BLaER1 (cell line): ENCODE measurements at regions not wholly inside any gene's neighbourhood (a gene's known extent, or its start where the extent isn't known, plus 50 kb on each side); places are given as distances from the start of the nearest gene placed in this dataset.
A peak's percentile ranks its signal among the peaks of the same experiment; 100 is the strongest.
"Not testable (repeated sequence)": the region's sequence is repeated elsewhere in the genome, so short reads cannot be mapped to it uniquely, and the experiment has no call there.

Source experiments
- H3K27ac ChIP-seq: shearing (Covaris generic); formaldehyde crosslinking; 2 replicates; pipeline ENCODE4 v1.8.1; 2022
- H3K27me3 ChIP-seq: shearing (Covaris generic); formaldehyde crosslinking; 2 replicates; pipeline ENCODE4 v1.8.1; 2022
- H3K36me3 ChIP-seq: shearing (Covaris generic); formaldehyde crosslinking; 2 replicates; pipeline ENCODE4 v1.8.1; 2022
- H3K4me1 ChIP-seq: shearing (Covaris generic); formaldehyde crosslinking; 2 replicates; pipeline ENCODE4 v1.8.1; 2022
- H3K4me2 ChIP-seq: shearing (Covaris generic); formaldehyde crosslinking; 2 replicates; pipeline ENCODE4 v1.8.1; 2022
- H3K4me3 ChIP-seq: shearing (Covaris generic); formaldehyde crosslinking; 2 replicates; pipeline ENCODE4 v1.8.1; 2022
- H3K9ac ChIP-seq: shearing (Covaris generic); formaldehyde crosslinking; 2 replicates; pipeline ENCODE4 v1.8.1; 2022
- H3K9me3 ChIP-seq: shearing (Covaris generic); formaldehyde crosslinking; 2 replicates; pipeline ENCODE4 v1.8.1; 2022
- H4K20me1 ChIP-seq: shearing (Covaris generic); formaldehyde crosslinking; 2 replicates; pipeline ENCODE4 v1.8.1; 2022
- Cebpa-rat ChIP-seq: shearing (Covaris generic); IDR thresholded peaks from 2 replicates; pipeline ENCODE4 v1.8.1; 2022

DNA sequence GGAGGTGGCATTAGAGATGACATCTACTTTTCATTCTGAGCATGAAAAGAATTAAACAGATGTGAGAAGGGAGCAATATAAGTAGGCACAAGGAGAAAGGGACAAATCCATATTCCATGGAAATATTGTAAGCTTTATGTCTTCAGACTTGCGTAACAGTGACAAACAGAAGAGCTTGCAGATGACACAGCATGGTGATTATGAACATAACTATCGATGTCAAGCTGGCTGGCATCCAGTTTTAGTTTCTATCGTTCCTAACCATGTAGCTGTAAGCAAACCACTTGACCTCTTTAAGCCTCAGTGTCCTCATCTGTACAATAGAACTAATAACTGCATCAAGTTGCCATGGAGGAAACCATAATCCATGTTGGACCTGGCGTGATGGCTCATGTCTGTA, 246.7 kb upstream of the ADRA1B start:
- H3K4me1 ChIP-seq: no peaks in the 10 kb centered on the region
- H3K9me3 ChIP-seq: no peaks in the 10 kb centered on the region
- no peak overlapping the region for H3K4me3 ChIP-seq
- no peaks in the 10 kb centered on the region for H3K27me3 ChIP-seq
- H3K36me3 ChIP-seq: no peaks in the 10 kb centered on the region
- H3K9ac ChIP-seq: no peak overlapping the region
- no peak overlapping the region for H3K4me2 ChIP-seq
- no peaks in the 10 kb centered on the region for H4K20me1 ChIP-seq
- no peak overlapping the region for H3K27ac ChIP-seq
- TF ChIP-seq Cebpa-rat: no peak; the same call in 1 of the 2 replicates

DNA sequence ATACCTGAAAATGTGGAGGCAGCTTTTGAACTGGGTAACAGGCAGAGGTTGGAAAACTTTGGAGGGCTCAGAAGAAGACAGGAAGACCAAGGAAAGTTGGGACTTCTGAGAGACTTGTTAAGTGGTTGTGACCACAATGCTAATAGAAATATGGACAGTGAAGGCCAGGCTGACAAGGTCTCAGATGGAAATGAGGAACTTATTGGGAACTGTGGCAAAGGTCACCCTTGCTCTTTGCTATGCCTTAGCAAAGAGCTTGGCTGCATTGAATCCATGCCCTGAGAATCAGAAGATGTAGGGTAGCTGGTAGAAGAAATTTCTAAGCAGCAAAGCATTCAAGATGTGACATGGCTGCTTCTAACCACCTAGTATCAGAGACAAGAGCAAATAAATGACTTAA, 244.4 kb upstream of the ADRA1B start:
- Histone ChIP-seq H3K9ac (no peak overlapping the region), H3K4me1 (no peaks in the 10 kb centered on the region), H4K20me1 (no peaks in the 10 kb centered on the region), H3K27me3 (no peaks in the 10 kb centered on the region), H3K4me2 (no peak overlapping the region), H3K36me3 (no peaks in the 10 kb centered on the region), H3K9me3 (no peaks in the 10 kb centered on the region), H3K27ac (no peak overlapping the region), H3K4me3 (no peak overlapping the region)
- no peak for TF ChIP-seq Cebpa-rat

DNA sequence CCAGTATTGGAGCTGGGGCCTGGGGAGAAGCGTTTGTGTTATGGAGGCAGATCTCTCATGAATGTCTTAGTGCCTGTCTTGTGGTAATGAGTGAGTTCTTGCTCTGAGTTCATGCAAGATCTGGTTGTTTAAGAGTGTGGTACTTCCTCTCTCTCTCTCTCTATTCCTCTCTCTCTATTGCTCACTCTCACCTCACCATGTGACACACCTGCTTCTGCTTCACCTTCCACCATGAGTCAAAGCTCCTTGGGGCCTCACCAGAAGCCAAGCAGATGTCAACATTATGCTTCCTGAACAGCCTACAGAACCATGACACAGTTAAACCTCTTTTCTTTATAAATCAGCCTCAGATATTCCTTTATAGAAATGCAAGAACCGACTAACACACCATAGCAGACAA, 242.7 kb upstream of the ADRA1B start:
- Histone ChIP-seq H4K20me1 (no peaks in the 10 kb centered on the region), H3K27ac (no peak overlapping the region), H3K4me3 (no peak overlapping the region), H3K9me3 (peaks cover 7% of the 10 kb centered on the region), H3K9ac (no peak overlapping the region), H3K27me3 (no peaks in the 10 kb centered on the region), H3K4me2 (no peak overlapping the region), H3K4me1 (no peaks in the 10 kb centered on the region), H3K36me3 (no peaks in the 10 kb centered on the region)
- TF ChIP-seq Cebpa-rat: no peak

DNA sequence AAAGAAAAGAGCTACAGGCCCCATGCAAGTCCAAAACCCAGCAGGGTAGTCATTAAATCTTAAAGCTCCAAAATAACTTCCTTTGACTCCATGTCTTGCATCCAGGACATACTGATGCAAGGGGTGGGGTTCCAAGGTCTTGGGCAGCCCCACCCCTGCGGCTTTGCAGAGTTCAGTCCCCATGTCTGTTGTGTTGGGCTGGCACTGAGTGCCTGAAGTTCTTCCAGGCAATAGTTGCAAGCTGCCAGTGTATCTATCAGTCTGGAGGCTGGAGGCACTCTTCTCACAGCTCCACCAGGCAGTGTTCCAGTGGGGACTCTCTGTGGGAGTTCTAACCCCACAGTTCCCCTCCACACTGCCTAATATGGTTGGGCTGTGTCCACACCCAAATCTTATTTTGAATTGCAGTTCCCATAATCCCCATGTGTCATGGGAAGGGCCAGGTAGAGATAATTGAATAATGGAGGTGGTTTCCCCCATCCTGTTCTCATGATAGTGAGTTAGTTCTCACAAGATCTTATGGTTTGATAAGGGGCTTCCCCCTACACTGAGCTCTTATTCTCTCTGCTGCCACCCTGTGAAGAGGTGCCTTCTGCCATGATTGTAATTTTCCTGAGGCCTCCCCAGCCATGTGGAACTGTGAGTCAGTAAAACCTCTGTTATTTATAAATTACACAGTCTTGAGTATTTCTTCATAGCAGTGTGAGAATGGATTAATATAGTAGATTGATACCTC, 237.5 kb upstream of the ADRA1B start:
- Histone ChIP-seq H3K4me2 (no peak overlapping the region), H3K4me1 (no peaks in the 10 kb centered on the region), H3K4me3 (no peak overlapping the region), H3K36me3 (no peaks in the 10 kb centered on the region), H4K20me1 (no peaks in the 10 kb centered on the region), H3K9ac (no peak overlapping the region), H3K27ac (no peak overlapping the region), H3K9me3 (peaks cover 52% of the 10 kb centered on the region), H3K27me3 (no peaks in the 10 kb centered on the region)
- no peak for TF ChIP-seq Cebpa-rat

DNA sequence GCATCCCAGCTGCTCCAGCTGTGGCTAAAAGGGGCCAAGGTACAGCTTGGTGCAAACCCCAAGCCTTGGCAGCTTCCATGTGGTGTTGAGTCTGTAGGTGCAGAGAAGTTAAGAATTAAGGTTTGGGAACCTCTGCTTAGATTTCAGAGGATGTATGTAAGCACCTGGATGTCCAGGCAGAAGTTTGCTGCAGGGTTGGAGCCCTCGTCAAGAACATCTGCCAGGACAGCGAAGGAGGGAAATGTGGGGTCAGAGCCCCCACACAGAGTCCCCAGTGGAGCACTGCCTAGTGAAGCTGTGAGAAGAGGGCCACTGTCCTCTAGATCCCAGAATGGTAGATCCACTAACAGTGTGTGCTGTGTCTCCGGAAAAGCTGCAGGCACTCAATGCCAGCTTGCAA, 236.2 kb upstream of the ADRA1B start:
- Histone ChIP-seq H3K27ac (no peak overlapping the region), H3K4me1 (no peaks in the 10 kb centered on the region), H4K20me1 (no peaks in the 10 kb centered on the region), H3K4me3 (no peak overlapping the region), H3K9ac (no peak overlapping the region), H3K4me2 (no peak overlapping the region), H3K36me3 (no peaks in the 10 kb centered on the region), H3K9me3 (peaks cover 52% of the 10 kb centered on the region), H3K27me3 (no peaks in the 10 kb centered on the region)
- no peak for TF ChIP-seq Cebpa-rat

DNA sequence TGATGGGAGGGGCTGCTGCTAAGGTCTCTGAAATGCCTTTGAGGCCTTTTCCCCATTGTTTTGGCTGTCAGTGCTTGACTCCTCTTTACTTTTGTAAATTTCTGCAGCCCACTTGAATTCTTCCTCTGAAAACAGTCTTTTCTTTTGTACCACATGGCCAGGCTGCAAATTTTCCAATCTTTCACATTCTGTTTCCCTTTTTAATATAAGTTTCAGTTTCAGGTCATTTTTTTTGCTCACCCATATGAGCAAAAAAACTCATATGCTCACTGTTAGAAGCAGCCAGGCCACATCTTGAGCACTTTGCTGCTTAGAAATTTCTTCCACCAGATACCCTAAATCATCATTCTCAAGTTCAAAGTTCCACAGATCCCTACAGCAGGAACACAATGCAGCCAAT, 234.6 kb upstream of the ADRA1B start:
- Histone ChIP-seq H3K4me1 (no peaks in the 10 kb centered on the region), H3K36me3 (no peaks in the 10 kb centered on the region), H3K27ac (no peak overlapping the region), H3K4me3 (no peak overlapping the region), H3K9ac (no peak overlapping the region), H3K4me2 (no peak overlapping the region), H3K9me3 (peaks cover 52% of the 10 kb centered on the region), H3K27me3 (no peaks in the 10 kb centered on the region), H4K20me1 (no peaks in the 10 kb centered on the region)
- no peak for TF ChIP-seq Cebpa-rat

DNA sequence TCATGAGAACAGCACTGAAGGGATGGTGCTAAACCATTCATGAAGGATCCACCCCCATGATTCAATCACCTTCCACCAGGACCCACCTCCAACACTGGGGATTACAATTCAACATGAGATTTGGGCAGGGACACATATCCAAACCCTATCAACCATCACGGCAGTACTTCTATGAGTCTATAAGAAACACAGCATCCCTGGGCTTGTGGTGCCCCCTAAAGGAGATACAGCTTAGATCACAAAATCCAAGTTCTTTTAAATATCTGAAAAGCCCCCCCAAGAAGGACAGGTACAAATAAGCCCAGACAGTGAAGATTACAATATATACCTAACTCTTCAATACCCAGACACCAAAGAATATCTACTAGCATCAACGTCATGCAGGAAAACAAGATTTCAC, 233.7 kb upstream of the ADRA1B start:
- H3K9me3 ChIP-seq: peaks cover 52% of the 10 kb centered on the region
- no peak overlapping the region for H3K4me2 ChIP-seq
- no peak overlapping the region for H3K27ac ChIP-seq
- no peak overlapping the region for H3K9ac ChIP-seq
- no peaks in the 10 kb centered on the region for H3K27me3 ChIP-seq
- H3K36me3 ChIP-seq: no peaks in the 10 kb centered on the region
- H3K4me1 ChIP-seq: no peaks in the 10 kb centered on the region
- no peak for TF ChIP-seq Cebpa-rat
- no peaks in the 10 kb centered on the region for H4K20me1 ChIP-seq
- H3K4me3 ChIP-seq: no peak overlapping the region

DNA sequence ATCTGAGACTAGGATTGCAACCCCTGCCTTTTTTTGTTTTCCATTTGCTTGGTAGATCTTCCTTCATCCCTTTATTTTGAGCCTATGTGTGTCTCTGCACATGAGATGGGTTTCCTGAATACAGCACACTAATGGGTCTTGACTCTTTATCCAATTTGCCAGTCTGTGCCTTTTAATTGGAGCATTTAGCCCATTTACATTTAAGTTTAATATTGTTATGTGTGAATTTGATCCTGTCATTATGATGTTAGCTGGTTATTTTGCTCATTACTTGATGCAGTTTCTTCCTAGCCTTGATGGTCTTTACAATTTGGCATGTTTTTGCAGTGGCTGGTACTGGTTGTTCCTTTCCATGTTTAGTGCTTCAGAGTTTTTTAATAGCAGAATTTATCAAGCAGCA, 228.4 kb upstream of the ADRA1B start:
- H3K4me1 ChIP-seq, H3K27ac ChIP-seq, H3K9me3 ChIP-seq, H3K27me3 ChIP-seq, H4K20me1 ChIP-seq, H3K4me3 ChIP-seq, H3K36me3 ChIP-seq, H3K9ac ChIP-seq, H3K4me2 ChIP-seq: not testable (repeated sequence)

DNA sequence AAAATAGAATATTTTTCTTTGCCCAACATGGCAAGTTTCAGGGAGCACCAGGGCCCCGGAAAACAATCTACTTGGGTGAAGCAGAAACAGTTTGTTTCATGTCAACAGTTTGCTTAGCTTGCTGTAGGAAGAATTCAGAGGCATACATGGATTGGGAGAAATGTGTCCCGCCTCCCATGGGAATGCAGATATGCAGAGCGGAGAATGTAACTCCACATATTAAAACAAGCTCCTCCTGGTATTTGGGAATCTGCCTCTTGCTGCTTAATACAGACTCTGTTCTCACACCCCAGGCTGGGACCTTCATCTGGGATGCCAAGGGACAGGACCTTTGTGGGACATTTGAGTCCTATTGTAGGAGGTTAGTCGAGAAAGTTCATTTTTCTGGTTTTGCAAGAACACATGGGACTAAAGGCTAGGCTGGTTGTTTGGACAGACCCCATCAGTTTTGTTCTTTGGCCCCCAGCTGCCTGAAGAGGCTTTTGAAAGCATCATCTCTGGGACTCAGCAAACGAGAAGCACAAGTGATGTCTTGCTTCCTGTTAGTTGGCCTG, 220.5 kb upstream of the ADRA1B start:
- Histone ChIP-seq H3K36me3 (no peaks in the 10 kb centered on the region), H4K20me1 (no peaks in the 10 kb centered on the region), H3K9ac (no peak overlapping the region), H3K4me2 (peak overlapping the region; percentile 31), H3K4me1 (peaks cover 33% of the 10 kb centered on the region), H3K9me3 (no peaks in the 10 kb centered on the region; the same call in 1 of the 2 replicates), H3K27me3 (no peaks in the 10 kb centered on the region), H3K27ac (no peak overlapping the region), H3K4me3 (no peak overlapping the region)
- no peak for TF ChIP-seq Cebpa-rat

DNA sequence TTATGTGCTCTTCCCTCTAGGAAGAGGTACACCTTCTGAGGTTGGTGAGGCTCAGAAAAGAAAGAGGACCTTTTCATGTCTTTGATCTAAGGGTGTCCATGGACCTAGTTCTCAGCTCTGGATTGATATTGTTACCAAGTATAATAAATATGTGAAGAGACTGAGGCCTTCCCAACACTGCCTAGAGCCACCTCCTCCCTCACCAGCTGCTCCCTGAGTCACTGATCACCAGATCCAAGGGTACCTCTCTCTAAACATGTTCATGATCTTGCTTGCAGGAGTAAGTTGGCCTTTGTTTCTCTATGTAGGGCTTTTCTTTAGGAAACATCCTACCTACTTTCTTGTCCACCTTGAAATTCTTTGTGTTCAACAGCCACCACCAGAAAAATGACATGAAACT, 218.8 kb upstream of the ADRA1B start:
- H3K9ac ChIP-seq: no peak overlapping the region
- no peak overlapping the region for H3K27ac ChIP-seq
- H3K36me3 ChIP-seq: no peaks in the 10 kb centered on the region
- TF ChIP-seq Cebpa-rat: no peak
- H3K27me3 ChIP-seq: no peaks in the 10 kb centered on the region
- H3K4me2 ChIP-seq: peak overlapping the region; percentile 31
- peaks cover 33% of the 10 kb centered on the region for H3K4me1 ChIP-seq
- no peaks in the 10 kb centered on the region; the same call in 1 of the 2 replicates for H3K9me3 ChIP-seq
- H3K4me3 ChIP-seq: no peak overlapping the region
- H4K20me1 ChIP-seq: no peaks in the 10 kb centered on the region
